Activated naive CD8-positive, alpha-beta T cell treated with anti-CD3 and anti-CD28 coated beads, Interleukin-2, amount 50 U/mL, for 24 hours (primary cell): ENCODE measurements at regions not wholly inside any gene's neighbourhood (a gene's known extent, or its start where the extent isn't known, plus 50 kb on each side); places are given as distances from the start of the nearest gene placed in this dataset.
"Not testable (repeated sequence)": the region's sequence is repeated elsewhere in the genome, so short reads cannot be mapped to it uniquely, and the experiment has no call there.

Experiments
- ATAC-seq: fragments of 150-1000 bp; cut with Tn5 transposase; one replicate; pipeline ENCODE4 v1.10.0; 2021
- DNase-seq: peaks from one replicate; pipeline ENCODE4 v3.0.0; 2021
- H3K27ac Mint-ChIP-seq: one replicate; pipeline ENCODE4 v1.8.0; 2021; ENCODE audit warnings: mild to moderate bottlenecking, mixed read lengths
- H3K27me3 Mint-ChIP-seq: one replicate; pipeline ENCODE4 v1.8.0; 2021; ENCODE audit warnings: mixed read lengths
- H3K36me3 Mint-ChIP-seq: one replicate; pipeline ENCODE4 v1.8.0; 2021; ENCODE audit warnings: low read depth, mixed read lengths
- H3K4me1 Mint-ChIP-seq: one replicate; pipeline ENCODE4 v1.8.0; 2021; ENCODE audit warnings: mixed read lengths
- H3K4me3 Mint-ChIP-seq: one replicate; pipeline ENCODE4 v1.8.0; 2021; ENCODE audit warnings: mild to moderate bottlenecking, moderate library complexity, mixed read lengths
- H3K9me3 Mint-ChIP-seq: one replicate; pipeline ENCODE4 v1.8.0; 2021; ENCODE audit warnings: mixed read lengths

DNA sequence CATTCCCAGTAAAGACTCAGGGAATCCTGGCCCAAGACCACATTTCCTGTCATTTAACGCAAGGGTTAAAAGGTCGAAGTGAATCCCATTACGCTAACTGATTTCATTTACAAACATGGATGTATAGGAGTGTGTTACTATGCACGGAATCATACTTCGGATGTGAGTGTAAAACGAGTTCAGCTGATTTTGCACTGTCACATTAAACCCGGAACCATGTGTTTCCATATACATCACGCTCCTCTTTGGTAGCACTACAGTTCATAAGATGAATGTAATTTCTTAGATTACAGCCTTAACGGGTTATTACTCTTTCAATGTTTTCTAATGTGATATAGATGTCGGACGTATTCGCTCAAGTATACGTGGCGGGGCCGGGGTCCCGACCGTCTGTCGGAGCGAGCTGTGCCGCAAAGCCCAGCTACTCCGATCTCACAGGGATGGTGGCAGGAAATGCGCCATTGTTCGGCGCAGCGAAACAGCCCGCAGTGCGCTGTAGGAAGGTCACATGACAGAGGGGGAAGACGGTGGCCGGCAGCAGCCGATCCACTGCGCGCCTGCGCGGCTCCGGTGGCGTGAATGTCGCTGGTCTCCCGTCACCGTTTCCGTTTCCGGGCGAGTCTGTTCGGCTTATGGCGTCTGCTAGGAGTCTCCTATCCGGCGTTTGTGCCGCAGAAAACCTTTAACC, 97.3 kb downstream of the NPAP1 start:
- Mint-ChIP-seq H3K4me1 (peaks cover 4% of the 10 kb centered on the region), H3K4me3 (peak overlapping the region; percentile 79), H3K27ac (peak overlapping the region; percentile 79), H3K9me3 (peaks cover 30% of the 10 kb centered on the region), H3K36me3 (peaks cover 10% of the 10 kb centered on the region), H3K27me3 (peaks cover 12% of the 10 kb centered on the region)
- peak; percentile 53 for DNase-seq
- ATAC-seq = peak; percentile 68

DNA sequence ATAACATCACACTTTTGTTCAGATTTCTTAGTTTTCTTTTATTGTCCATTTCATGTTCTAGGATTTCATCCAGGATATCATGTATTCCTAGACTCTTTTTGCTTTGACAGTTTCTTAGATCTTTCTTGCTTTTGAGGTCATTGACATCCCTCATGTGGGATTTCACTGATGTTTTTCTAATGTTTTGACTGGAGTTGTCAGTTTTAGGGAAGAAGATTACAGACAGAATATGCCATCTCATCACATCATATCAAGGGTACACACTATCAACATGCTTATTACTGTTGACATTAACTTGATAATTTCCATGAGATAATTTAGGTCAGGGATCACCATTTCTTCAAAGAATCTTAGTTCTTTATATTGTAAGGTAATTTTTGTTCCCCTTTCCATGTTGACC, 101.7 kb downstream of the NPAP1 start:
- Mint-ChIP-seq H3K27ac (no peak overlapping the region), H3K4me3 (no peak overlapping the region), H3K9me3 (peaks cover 33% of the 10 kb centered on the region), H3K27me3 (peaks cover 10% of the 10 kb centered on the region), H3K36me3 (peaks cover 8% of the 10 kb centered on the region), H3K4me1 (peaks cover 4% of the 10 kb centered on the region)
- DNase-seq (no peak), ATAC-seq (no peak)

DNA sequence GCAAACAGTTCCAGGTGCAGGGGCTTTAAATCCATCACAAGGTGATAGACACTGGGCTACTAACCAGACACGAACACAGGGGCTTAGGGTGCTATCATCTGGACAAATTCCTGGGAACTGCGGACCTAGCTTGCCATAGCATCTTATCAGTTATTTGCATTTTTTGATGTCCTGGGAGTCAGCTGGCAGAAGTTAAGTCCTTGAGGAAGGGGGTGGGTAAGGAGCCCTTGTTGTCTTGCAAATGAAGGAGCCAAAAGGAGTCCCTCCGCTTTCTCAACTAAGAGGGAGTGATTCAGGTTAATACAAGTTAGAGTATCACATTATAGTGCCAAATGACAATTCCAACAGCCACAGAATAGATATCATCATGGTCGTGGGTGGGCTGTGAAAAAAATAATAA, 108.9 kb downstream of the NPAP1 start:
- H3K27ac Mint-ChIP-seq = no peak overlapping the region
- H3K4me1 Mint-ChIP-seq = no peaks in the 10 kb centered on the region
- peaks cover 30% of the 10 kb centered on the region for H3K9me3 Mint-ChIP-seq
- DNase-seq (no peak), ATAC-seq (no peak)
- peaks cover 3% of the 10 kb centered on the region for H3K27me3 Mint-ChIP-seq
- no peak overlapping the region for H3K4me3 Mint-ChIP-seq
- H3K36me3 Mint-ChIP-seq = no peaks in the 10 kb centered on the region

DNA sequence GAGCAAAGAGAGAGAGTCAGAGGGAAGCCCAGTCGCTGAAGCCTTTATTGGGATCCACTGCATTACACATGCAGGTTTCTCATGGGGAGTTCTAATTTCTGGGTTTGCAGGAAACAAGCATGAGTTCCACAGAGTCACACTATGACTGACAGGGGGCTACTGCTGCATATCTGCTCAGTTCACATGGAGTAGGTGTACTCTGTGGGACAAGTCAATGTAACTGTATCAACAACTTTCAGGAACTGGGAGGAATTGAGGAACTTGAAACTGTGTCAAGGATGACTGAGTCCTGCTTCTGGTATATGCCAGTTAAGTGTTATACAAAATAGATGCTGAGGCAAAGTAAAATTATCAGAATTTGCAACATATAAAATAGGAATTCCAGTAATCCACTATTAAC, 110.8 kb downstream of the NPAP1 start:
- Mint-ChIP-seq H3K27ac (no peak overlapping the region), H3K9me3 (peaks cover 37% of the 10 kb centered on the region), H3K4me3 (no peak overlapping the region), H3K4me1 (no peaks in the 10 kb centered on the region), H3K36me3 (no peaks in the 10 kb centered on the region), H3K27me3 (peaks cover 3% of the 10 kb centered on the region)
- no peak for ATAC-seq
- DNase-seq = no peak

DNA sequence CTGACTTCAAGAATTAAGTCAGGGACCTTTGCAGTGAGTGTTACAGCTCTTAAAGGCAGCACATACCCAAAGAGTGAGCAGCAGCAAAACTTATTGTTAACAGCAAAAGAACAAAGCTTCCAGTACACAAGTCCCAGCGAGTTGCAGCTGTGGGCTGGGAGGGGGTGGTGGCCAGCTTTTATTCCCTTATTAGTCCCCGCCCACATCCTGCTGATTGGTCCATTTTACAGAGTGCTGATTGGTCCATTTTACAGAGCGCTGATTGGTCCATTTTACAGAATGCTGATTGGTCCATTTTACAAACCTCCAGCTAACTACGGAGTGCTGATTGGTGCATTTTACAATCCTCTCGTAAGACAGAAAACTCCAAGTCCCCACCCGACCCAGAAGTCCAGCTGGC, 127.0 kb downstream of the NPAP1 start:
- H3K9me3 Mint-ChIP-seq = peaks cover 35% of the 10 kb centered on the region
- not testable (repeated sequence) for H3K36me3 Mint-ChIP-seq, H3K27me3 Mint-ChIP-seq, H3K4me1 Mint-ChIP-seq, H3K4me3 Mint-ChIP-seq, H3K27ac Mint-ChIP-seq, ATAC-seq, DNase-seq

DNA sequence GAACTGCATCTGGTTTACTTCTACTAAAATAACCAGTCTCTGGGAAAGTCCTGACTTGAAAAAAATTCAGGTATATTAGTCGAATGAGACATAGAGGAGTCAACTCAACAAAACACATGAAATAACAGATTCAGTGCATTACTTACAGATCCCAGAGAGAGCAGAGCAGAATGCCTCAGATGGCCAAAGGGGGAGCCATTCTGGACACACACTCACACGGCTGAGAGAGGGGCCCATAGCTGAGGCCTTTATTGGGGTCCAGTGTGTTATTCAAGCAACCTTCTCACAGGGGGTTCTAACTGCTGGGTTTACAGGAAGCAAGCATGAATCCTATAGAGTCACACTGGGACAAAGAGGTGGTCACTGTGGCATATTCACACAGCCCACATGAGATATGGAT, 135.1 kb upstream of the SNRPN start:
- DNase-seq (no peak), ATAC-seq (no peak)
- Mint-ChIP-seq H3K27me3 (no peaks in the 10 kb centered on the region), H3K9me3 (peaks cover 19% of the 10 kb centered on the region), H3K36me3 (no peaks in the 10 kb centered on the region), H3K4me1 (no peaks in the 10 kb centered on the region), H3K27ac (no peak overlapping the region), H3K4me3 (no peak overlapping the region)

DNA sequence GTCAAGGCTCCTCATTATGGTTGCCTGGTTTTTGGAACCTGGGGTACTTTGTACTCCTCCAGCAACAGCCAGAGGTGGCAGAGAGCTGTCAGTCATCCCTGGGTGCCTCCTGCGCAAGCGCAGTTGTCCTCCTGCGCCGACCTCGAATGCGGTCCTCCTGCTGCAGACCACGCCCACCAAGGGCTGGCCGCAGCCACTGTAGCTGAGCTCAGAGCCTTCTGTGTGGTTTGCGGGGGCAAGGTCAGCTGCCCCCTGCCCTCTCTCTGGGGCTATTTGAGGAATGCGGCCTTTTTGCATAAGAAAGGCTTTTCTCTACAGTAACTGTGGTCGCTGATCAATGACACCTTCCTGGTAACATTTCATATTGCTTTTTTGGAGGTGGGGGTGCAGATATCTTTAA, 131.3 kb upstream of the SNRPN start:
- Mint-ChIP-seq H3K4me3 (no peak overlapping the region), H3K9me3 (peaks cover 26% of the 10 kb centered on the region), H3K36me3 (no peaks in the 10 kb centered on the region), H3K4me1 (no peaks in the 10 kb centered on the region), H3K27me3 (no peaks in the 10 kb centered on the region), H3K27ac (no peak overlapping the region)
- DNase-seq = no peak
- no peak for ATAC-seq

DNA sequence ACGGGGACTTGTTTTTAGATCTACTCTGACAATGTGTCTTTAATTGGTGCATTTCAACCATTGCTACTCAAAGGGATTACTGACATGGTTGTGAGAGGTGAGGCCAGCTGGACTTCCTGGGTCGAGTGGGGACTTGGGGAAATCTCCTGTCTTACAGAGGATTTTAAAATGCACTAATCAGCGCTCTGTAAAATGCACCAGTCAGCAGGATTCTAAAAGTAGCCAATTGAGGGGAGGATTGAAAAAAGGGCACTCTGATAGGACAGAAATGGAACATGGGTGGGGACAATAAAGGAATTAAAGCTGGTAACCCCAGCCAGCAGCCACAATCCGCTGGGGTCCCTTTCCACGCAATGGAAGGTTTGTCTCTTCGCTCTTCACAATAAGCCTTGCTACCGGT, 122.5 kb upstream of the SNRPN start:
- H3K4me1 Mint-ChIP-seq = no peaks in the 10 kb centered on the region
- ATAC-seq (no peak), DNase-seq (no peak)
- H3K27ac Mint-ChIP-seq = no peak overlapping the region
- H3K9me3 Mint-ChIP-seq = peaks cover 33% of the 10 kb centered on the region
- H3K27me3 Mint-ChIP-seq = no peaks in the 10 kb centered on the region
- H3K4me3 Mint-ChIP-seq = no peak overlapping the region
- H3K36me3 Mint-ChIP-seq = no peaks in the 10 kb centered on the region

DNA sequence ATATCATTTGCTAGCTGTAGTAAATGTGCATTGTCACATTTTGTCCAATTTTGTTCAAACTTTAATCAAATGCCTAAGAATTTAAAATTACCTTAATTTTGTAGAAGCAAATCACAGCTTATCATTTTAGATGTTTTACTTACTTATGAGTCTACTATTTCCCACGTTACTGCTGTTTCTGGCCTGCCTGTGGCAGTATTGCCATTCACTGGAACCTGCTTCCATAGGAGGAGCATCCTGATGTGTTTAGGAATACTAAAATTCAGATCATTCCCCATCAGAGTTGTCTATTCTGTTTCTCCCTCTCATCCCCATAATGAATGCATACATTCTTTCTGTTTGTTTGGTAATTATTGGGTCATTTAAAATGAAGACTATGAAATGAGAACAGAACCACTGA, 119.5 kb upstream of the SNRPN start:
- no peaks in the 10 kb centered on the region for H3K36me3 Mint-ChIP-seq
- H3K4me3 Mint-ChIP-seq = no peak overlapping the region
- no peaks in the 10 kb centered on the region for H3K27me3 Mint-ChIP-seq
- no peak overlapping the region for H3K27ac Mint-ChIP-seq
- no peaks in the 10 kb centered on the region for H3K4me1 Mint-ChIP-seq
- DNase-seq (no peak), ATAC-seq (no peak)
- H3K9me3 Mint-ChIP-seq = peaks cover 27% of the 10 kb centered on the region

DNA sequence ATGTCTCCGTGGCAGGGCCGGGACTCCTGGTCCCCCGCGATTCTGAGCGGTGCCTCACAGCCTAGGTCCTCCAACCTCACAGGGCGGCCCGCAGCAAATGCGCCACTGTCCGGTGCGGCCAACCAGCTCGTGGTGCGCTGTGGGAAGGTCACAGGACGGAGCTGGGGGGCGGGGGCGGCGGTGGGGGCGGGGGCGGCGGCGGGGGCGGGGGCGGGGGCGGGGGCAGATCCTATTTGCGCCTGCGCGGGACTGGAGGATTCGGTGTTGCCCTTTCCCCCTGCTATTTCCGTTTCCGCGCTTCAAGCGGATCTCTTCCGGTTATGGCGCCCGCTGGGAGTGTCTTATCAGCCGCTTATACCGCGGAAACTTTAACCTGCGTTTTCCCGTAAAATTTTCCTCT, 106.7 kb upstream of the SNRPN start:
- H3K36me3 Mint-ChIP-seq = peaks cover 8% of the 10 kb centered on the region
- DNase-seq (peak; percentile 2), ATAC-seq (no peak)
- no peaks in the 10 kb centered on the region for H3K4me1 Mint-ChIP-seq
- peak overlapping the region; percentile 35 for H3K4me3 Mint-ChIP-seq
- peaks cover 22% of the 10 kb centered on the region for H3K9me3 Mint-ChIP-seq
- H3K27me3 Mint-ChIP-seq = peaks cover 4% of the 10 kb centered on the region
- H3K27ac Mint-ChIP-seq = no peak overlapping the region

DNA sequence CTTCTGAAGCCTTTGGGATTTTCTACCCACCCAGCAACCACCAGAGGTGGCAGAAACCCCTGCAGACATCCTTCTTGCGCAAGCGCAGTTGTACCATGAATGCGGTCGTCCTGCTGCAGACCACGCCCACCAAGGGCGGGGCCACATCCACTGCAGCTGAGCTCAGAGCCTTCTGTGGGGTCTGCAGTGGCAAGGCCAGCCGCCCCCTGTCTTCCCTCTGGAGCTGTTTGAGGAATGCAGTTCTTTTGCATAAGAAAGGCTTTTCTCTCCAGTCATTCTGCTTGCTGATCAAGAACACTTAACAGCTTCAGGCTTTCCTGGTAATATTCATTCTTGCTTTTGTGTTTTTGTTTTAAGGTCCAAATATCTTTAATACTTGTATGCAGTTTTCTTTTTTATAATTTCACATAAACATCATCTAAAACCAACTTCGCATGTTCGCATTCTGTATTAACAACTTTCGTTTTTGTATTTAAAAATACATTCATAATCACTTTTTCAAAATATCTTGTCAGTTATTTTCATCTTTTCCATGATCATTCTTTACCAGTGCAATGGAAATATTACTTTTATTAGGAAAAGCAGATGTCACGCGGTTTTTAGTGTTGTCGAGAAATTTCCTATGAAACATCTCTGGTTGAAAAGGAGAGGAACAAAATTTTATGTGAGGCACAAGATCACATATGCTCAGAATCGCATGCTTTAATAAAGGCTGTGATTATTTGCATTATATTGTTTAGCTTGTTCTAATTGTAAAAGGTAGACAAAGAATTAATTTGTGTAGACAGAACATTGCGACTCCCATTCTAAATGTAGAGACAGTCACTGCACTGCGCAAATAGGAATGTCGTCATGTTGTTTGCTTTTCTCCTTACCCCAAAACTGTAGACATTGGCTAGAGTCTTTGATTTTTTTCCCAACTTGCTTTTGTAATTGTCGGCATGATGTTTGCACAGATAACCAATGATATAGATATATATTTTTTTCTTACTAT, 98.1 kb upstream of the SNRPN start:
- DNase-seq = no peak
- Mint-ChIP-seq H3K27me3 (peaks cover 5% of the 10 kb centered on the region), H3K36me3 (no peaks in the 10 kb centered on the region), H3K4me3 (no peak overlapping the region), H3K9me3 (peaks cover 26% of the 10 kb centered on the region), H3K4me1 (no peaks in the 10 kb centered on the region), H3K27ac (no peak overlapping the region)
- ATAC-seq = no peak

DNA sequence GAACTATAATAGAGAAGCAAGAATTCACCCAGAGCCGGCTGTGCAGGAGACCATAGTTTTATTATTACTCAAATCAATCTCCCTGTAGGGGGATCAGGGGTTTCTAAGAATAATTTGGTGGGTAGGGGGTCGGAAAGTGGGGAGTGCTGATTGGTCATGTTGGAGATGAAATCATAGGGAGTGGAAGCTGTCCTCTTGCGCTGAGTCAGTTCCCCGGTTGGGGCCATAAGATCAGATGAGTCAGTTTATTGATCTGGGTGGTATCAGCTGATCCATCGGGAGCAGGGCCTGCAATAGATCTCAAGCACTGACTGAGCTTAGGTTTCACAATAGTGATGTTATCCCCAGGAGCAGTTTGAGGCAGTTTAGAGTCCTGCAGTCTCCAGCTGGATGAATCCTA, 97.0 kb upstream of the SNRPN start:
- no peak for ATAC-seq
- Mint-ChIP-seq H3K27me3 (peaks cover 5% of the 10 kb centered on the region), H3K36me3 (no peaks in the 10 kb centered on the region), H3K4me3 (no peak overlapping the region), H3K9me3 (peaks cover 34% of the 10 kb centered on the region), H3K27ac (no peak overlapping the region), H3K4me1 (no peaks in the 10 kb centered on the region)
- DNase-seq = no peak

DNA sequence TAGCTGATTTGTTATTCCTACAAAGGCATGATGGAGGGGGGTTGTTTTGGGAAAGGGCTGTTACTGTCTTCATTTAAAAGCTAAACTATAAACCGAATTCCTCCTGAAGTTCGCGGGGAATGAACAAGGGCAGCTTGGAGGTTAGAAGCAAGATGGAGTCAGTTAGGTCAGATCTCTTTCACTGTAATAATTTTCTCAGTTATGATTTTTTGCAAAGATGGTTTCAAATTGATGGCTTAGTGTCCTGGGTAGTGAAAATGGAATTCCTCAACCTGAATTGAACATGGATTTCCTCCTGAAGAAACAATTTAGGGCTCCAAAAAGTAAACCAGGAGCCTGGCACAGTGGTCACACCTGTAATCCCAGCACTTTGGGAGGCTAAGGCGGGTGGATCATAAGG, 96.6 kb upstream of the SNRPN start:
- not testable (repeated sequence) for H3K4me3 Mint-ChIP-seq, H3K4me1 Mint-ChIP-seq, H3K36me3 Mint-ChIP-seq, H3K27me3 Mint-ChIP-seq, H3K27ac Mint-ChIP-seq, DNase-seq, ATAC-seq
- peaks cover 34% of the 10 kb centered on the region for H3K9me3 Mint-ChIP-seq

DNA sequence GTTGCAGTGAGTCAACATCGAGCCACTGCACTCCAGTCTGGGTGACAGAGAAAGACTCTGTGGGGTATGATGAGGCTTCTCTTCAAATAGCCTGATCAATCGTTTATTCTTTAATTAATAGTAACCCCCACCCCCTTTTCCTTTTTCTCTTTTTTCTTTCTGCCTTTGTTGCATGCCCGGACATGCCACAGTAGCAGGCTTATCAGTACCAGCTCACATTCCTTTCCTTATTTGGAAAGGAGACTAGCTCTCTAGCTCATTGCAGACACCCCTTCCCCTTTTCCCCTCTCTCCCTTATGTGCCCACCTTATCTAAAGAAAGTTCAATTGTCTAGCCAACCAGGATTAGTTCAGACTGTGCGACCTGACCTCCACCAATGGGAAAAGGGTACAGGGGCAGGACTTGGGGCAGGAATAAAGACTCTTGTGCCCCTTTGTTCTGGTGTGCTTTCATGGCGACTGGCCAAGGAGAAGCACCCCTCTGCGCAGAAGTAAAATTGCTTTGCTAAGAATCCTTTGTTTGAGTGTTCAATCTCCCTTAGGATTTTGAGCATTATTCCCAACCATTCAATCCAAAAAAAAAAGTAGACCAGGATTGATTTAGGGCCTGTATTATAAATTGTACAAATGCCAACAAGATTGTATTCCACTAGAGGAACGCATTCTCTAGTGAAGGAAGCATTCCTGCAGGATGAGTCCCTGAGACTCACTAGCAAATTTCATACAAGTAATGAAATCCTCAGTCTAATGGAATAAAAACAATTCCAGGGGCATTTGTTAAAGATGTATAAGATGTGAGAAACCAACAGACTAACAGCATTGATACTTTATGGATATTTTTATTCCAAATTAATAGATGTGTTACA, 95.8 kb upstream of the SNRPN start:
- ATAC-seq (no peak), DNase-seq (no peak)
- H3K36me3 Mint-ChIP-seq = no peaks in the 10 kb centered on the region
- H3K4me3 Mint-ChIP-seq = no peak overlapping the region
- H3K27ac Mint-ChIP-seq = no peak overlapping the region
- H3K4me1 Mint-ChIP-seq = no peaks in the 10 kb centered on the region
- peaks cover 5% of the 10 kb centered on the region for H3K27me3 Mint-ChIP-seq
- peaks cover 29% of the 10 kb centered on the region for H3K9me3 Mint-ChIP-seq
